ENCODE measurements at regions not wholly inside any gene's neighbourhood (a gene's known extent, or its start where the extent isn't known, plus 50 kb on each side); places are given as distances from the start of the nearest gene placed in this dataset.
A peak's percentile ranks its signal among the peaks of the same experiment; 100 is the strongest.

DNA sequence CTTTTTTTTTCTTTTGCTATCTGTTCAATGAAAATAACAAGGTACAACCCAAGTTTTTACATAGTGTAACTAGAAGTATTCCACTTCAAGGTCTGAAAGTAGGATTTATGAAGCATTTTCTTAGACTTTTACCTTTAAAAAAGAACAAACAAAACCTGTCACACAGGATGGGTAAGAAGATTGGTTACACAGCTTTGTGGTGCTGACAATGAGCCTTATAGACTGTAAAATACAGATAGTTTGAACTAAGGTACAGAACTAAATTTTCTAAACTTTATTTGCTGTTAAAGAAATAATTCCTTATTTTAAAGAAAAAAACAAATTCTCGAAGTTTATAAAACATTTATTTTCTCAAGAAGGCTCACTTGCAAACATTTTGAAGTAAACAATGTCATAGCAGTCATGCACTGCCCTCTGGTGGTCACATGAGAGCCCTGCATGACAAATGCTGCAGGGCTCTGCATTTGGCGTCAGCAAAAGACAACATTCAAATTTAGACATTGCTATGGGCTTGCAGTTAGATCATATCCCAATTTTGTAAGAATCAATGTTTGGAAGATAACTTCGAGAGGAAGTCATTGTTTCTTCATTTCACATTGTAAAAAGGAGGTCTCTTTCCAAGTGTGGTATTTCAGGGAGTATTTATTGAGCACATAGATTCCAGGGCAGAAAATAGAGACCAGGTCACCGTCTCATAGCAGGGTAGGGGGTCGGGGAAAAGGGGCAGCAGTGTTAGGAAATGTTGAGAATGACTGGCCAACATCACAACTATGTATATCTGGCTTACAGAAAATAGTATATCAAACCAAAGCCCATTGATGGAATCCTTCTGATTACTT is 115.3 kb upstream of the FMN2 start:
- peak; percentile 30 to 65 for DNase-seq (ENCODE audit: low read depth in 2 of 2)
- Histone ChIP-seq H3K4me1 (ENCODE audit: control insufficient read depth, extremely low read depth, insufficient read depth, low read length) (no peaks in the 10 kb centered on the region), H3K27me3 (ENCODE audit: control insufficient read depth, insufficient read depth, low read length) (no peaks in the 10 kb centered on the region), H2AFZ (ENCODE audit: low read length) (no peak overlapping the region), H3K36me3 (ENCODE audit: control insufficient read depth, insufficient read depth, low read length) (no peaks in the 10 kb centered on the region), H3K9ac (ENCODE audit: insufficient read depth, low read length) (no peak overlapping the region), H3K9me3 (ENCODE audit: control insufficient read depth, insufficient read depth, low read depth, low read length) (no peaks in the 10 kb centered on the region), H3K79me2 (ENCODE audit: control insufficient read depth, insufficient read depth, low read length) (no peaks in the 10 kb centered on the region), H3K4me3 (replicated peaks in 1 of 4; ENCODE audit: control extremely low read depth in 1 of 4, insufficient read depth in 1 of 4, low read depth in 3 of 4, low read length in 4 of 4) (no peak overlapping the region), H4K20me1 (ENCODE audit: control insufficient read depth, extremely low read depth, insufficient read depth, low read length) (no peaks in the 10 kb centered on the region), H3K27ac (ENCODE audit: insufficient read depth, low read length) (no peak overlapping the region), H3K4me2 (ENCODE audit: extremely low read depth, insufficient read depth, low read length) (no peak overlapping the region)
- TF ChIP-seq EZH2 (IDR thresholded peaks at IDR 0.05; ENCODE audit: low read length, missing control alignments) = no peak
- TF ChIP-seq, protein P1, sequence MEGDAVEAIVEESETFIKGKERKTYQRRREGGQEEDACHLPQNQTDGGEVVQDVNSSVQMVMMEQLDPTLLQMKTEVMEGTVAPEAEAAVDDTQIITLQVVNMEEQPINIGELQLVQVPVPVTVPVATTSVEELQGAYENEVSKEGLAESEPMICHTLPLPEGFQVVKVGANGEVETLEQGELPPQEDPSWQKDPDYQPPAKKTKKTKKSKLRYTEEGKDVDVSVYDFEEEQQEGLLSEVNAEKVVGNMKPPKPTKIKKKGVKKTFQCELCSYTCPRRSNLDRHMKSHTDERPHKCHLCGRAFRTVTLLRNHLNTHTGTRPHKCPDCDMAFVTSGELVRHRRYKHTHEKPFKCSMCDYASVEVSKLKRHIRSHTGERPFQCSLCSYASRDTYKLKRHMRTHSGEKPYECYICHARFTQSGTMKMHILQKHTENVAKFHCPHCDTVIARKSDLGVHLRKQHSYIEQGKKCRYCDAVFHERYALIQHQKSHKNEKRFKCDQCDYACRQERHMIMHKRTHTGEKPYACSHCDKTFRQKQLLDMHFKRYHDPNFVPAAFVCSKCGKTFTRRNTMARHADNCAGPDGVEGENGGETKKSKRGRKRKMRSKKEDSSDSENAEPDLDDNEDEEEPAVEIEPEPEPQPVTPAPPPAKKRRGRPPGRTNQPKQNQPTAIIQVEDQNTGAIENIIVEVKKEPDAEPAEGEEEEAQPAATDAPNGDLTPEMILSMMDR (conservative IDR thresholded peaks at IDR 0.05 in 1 of 2, IDR thresholded peaks at IDR 0.05 in 1 of 2; ENCODE audit: low read depth in 1 of 2, low read length in 2 of 2) = peak; percentile 97 to 99

DNA sequence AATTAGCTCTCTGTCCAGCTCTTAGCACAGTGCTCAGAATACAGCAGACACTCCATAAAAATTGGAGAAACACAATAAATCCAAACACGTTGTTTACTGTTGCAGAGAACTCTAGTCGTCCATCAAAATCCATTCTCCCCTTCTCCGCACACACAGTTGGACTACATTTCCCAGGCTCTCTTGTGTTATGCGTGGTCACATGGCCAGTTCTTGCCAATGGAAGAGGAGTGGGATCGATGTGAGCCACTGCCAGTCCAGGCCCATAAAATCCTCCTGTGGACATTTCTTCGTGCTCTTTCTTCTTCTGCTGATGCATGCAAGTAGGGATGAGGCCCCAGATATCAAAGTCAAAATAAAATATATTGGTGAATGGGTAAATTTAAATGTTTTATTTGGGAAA is 114.3 kb upstream of the FMN2 start:
- no peak for DNase-seq (ENCODE audit: low read depth in 2 of 2)
- H3K36me3 ChIP-seq (ENCODE audit: control insufficient read depth, insufficient read depth, low read length) = no peaks in the 10 kb centered on the region
- no peaks in the 10 kb centered on the region for H3K27me3 ChIP-seq (ENCODE audit: control insufficient read depth, insufficient read depth, low read length)
- H3K4me2 ChIP-seq (ENCODE audit: extremely low read depth, insufficient read depth, low read length) = no peak overlapping the region
- H3K79me2 ChIP-seq (ENCODE audit: control insufficient read depth, insufficient read depth, low read length) = no peaks in the 10 kb centered on the region
- H3K9me3 ChIP-seq (ENCODE audit: control insufficient read depth, insufficient read depth, low read depth, low read length) = no peaks in the 10 kb centered on the region
- no peaks in the 10 kb centered on the region for H4K20me1 ChIP-seq (ENCODE audit: control insufficient read depth, extremely low read depth, insufficient read depth, low read length)
- no peak overlapping the region for H3K9ac ChIP-seq (ENCODE audit: insufficient read depth, low read length)
- no peak overlapping the region for H3K27ac ChIP-seq (ENCODE audit: insufficient read depth, low read length)
- H2AFZ ChIP-seq (ENCODE audit: low read length) = no peak overlapping the region
- H3K4me3 ChIP-seq (replicated peaks in 1 of 4; ENCODE audit: control extremely low read depth in 1 of 4, insufficient read depth in 1 of 4, low read depth in 3 of 4, low read length in 4 of 4) = no peak overlapping the region
- no peaks in the 10 kb centered on the region for H3K4me1 ChIP-seq (ENCODE audit: control insufficient read depth, extremely low read depth, insufficient read depth, low read length)
- TF ChIP-seq, protein P1 (conservative IDR thresholded peaks at IDR 0.05 in 1 of 2, IDR thresholded peaks at IDR 0.05 in 1 of 2; ENCODE audit: low read depth in 1 of 2, low read length in 2 of 2) = no peak
- TF ChIP-seq EZH2 (IDR thresholded peaks at IDR 0.05; ENCODE audit: low read length, missing control alignments) = no peak

DNA sequence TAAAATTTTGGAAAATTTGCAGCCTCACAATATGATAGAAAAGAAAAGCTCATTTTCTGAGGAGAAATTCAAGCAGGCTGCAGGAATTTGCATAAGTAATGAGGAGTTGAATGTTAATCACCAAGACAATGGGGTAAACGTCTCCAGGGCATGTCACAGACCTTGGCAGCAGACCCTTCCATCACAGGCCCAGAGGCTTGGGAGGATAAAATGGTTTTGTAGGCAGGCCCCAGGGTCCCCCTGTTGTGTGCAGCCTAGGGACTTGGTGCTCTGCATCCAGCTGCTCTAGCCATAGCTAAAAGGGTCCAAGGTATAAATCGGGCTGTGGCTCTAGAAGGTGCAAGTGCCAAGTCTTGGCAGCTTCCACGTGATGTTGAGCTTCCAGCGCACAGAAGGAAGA is 112.2 kb upstream of the FMN2 start:
- no peaks in the 10 kb centered on the region for H3K79me2 ChIP-seq (ENCODE audit: control insufficient read depth, insufficient read depth, low read length)

More for the DNA sequence above, 112.2 kb upstream of the FMN2 start:
- no peaks in the 10 kb centered on the region for H3K27me3 ChIP-seq (ENCODE audit: control insufficient read depth, insufficient read depth, low read length)
- H3K9ac ChIP-seq (ENCODE audit: insufficient read depth, low read length) = no peak overlapping the region
- H4K20me1 ChIP-seq (ENCODE audit: control insufficient read depth, extremely low read depth, insufficient read depth, low read length) = no peaks in the 10 kb centered on the region
- no peak for DNase-seq (ENCODE audit: low read depth in 2 of 2)
- H3K4me1 ChIP-seq (ENCODE audit: control insufficient read depth, extremely low read depth, insufficient read depth, low read length) = no peaks in the 10 kb centered on the region
- no peaks in the 10 kb centered on the region for H3K36me3 ChIP-seq (ENCODE audit: control insufficient read depth, insufficient read depth, low read length)
- no peak overlapping the region for H3K4me2 ChIP-seq (ENCODE audit: extremely low read depth, insufficient read depth, low read length)
- H3K4me3 ChIP-seq (replicated peaks in 1 of 4; ENCODE audit: control extremely low read depth in 1 of 4, insufficient read depth in 1 of 4, low read depth in 3 of 4, low read length in 4 of 4) = no peak overlapping the region
- H3K27ac ChIP-seq (ENCODE audit: insufficient read depth, low read length) = no peak overlapping the region
- no peaks in the 10 kb centered on the region for H3K9me3 ChIP-seq (ENCODE audit: control insufficient read depth, insufficient read depth, low read depth, low read length)
- H2AFZ ChIP-seq (ENCODE audit: low read length) = no peak overlapping the region
- TF ChIP-seq, protein P1 (conservative IDR thresholded peaks at IDR 0.05 in 1 of 2, IDR thresholded peaks at IDR 0.05 in 1 of 2; ENCODE audit: low read depth in 1 of 2, low read length in 2 of 2) = no peak
- no peak for TF ChIP-seq EZH2 (IDR thresholded peaks at IDR 0.05; ENCODE audit: low read length, missing control alignments)
